ENCODE measurements at regions not wholly inside any gene's neighbourhood (a gene's known extent, or its start where the extent isn't known, plus 50 kb on each side); places are given as distances from the start of the nearest gene placed in this dataset.
"Not testable (repeated sequence)": the region's sequence is repeated elsewhere in the genome, so short reads cannot be mapped to it uniquely, and the experiment has no call there.

DNA sequence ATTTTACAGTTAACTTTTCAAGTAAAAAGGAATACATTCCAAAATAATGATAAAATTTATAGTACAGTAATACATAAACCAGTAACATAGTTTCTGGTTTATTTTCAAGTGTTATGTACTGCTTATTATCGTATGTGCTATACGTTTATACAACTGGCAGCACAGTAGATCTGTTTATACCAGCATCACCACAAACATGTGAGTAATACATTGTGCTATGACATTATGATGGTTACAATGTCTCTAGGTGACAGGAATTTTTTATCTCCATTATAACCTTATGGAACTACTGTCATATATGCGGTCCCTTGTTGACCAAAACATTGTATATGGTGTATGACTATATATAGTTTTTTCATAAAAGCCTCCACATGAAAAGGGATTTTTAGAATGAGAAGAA is 256.9 kb downstream of the ANKRD50 start:
- DNase-seq, result no peak

- DNase-seq, result no peak
Measured at GRCh38 chr4:124459196-124459940, 253.2 kb downstream of the ANKRD50 start.

DNA sequence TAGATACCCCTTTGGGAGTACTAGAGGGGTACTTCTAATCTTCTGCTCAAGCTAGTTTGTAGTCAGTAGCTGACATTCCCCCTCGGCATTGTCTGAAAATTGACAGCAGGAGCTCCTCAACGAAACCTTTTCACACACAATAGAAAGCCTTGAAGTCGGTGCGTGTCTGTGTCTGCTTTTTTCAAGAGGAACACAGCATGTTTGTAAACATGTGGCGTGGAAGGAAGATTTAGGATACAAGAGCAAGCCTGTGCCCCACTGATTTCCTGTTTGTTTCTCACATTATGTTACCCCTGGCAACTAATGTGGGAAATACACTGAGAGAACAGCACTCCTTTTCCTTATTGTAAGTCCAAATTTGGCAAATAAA is 252.6 kb downstream of the ANKRD50 start:
- no peak for DNase-seq

GRCh38 chr4:124461592-124461991 is 250.9 kb downstream of the ANKRD50 start:
- DNase-seq, result not testable (repeated sequence)

- no peak for DNase-seq
Measured at GRCh38 chr4:124462954-124463828, 249.3 kb downstream of the ANKRD50 start.

GRCh38 chr4:124464836-124465235 is 247.7 kb downstream of the ANKRD50 start:
- DNase-seq, result no peak

- no peak for DNase-seq
Measured at GRCh38 chr4:124468360-124468759, 244.2 kb downstream of the ANKRD50 start.

GRCh38 chr4:124469981-124470380 is 242.6 kb downstream of the ANKRD50 start:
- DNase-seq, result no peak

- no peak for DNase-seq
Measured at GRCh38 chr4:124478470-124478869, 234.1 kb downstream of the ANKRD50 start.

DNA sequence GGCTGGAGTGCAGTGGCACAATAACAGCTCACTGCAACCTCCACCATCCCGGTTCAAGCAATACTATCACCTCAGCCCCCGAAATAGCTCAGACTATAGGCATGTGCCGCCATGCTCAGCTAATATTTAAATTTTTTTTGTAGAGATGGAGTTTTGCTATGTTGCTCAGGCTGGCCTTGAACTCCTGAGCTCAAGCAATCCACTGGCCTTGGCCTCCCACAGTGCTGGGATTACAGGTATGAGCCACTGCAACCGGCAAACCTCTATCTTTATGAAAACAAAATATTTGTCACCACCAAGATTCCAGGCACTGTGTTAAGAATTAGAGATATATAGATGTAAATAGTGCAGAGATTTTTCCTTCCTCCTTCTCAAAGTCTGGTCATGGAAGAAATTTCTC is 232.5 kb downstream of the ANKRD50 start:
- no peak for DNase-seq

DNA sequence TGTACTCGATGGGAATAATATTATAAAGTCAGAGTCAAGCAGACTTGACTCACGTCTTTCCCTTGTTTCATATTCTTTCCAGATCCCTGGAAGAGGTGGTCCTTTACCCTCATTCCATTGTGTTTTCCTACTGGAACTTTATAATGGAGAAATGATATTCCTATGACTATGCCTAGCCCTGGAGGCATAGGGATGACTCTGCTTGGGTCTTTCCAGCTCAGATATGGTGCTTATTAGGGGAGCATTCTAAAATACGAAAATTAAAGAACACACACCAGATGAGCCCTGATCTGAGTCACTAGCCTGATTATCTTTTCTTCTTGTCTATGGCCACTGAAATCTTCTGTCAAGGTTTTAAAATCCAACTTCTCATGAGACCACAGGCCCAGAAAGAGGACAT is 231.4 kb downstream of the ANKRD50 start:
- no peak for DNase-seq

- DNase-seq, result no peak
Measured at GRCh38 chr4:124483048-124483906, 229.3 kb downstream of the ANKRD50 start.

DNA sequence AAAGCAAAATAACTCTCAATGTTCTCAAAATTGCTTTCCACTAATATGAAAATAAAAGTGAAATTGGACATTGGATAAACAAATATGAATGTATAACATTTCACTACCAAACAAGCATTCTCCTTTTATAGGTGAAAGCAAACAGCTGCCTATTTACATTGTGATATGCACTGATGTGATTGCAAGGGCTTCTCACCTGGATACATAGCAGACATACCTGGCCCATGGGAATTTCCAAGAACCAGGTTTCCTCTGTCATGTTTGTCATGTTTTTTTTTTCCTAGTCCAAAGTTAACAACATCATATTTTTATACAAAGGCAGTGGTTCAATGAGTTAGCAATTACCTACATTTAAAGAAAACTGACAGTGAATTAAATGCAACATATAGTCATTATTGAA is 228.5 kb downstream of the ANKRD50 start:
- DNase-seq, result no peak

GRCh38 chr4:124484940-124485339 is 227.6 kb downstream of the ANKRD50 start:
- DNase-seq, result no peak

DNA sequence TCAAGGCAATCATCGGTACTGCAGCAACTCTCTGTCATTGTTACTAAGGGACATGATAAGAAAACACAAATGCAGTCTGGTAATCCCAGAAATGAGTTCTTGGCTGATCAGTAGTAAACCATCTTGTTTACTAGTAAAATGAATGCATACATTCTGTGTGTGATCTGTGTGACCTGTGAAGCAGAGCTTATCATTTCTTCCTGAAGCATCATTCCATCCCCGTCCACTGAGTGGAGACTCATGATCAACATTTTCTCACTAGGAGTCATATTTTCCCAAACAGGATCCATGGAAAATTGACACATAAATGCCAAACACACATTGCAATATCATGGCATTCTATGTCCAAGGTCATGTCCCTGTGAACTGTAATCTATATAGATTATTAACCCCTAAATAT is 226.1 kb downstream of the ANKRD50 start:
- DNase-seq, result no peak

GRCh38 chr4:124487651-124488050 is 224.9 kb downstream of the ANKRD50 start:
- no peak for DNase-seq

GRCh38 chr4:124491361-124492145 is 221.0 kb downstream of the ANKRD50 start:
- no peak for DNase-seq

GRCh38 chr4:124499261-124499660 is 213.3 kb downstream of the ANKRD50 start:
- DNase-seq, result no peak

DNA sequence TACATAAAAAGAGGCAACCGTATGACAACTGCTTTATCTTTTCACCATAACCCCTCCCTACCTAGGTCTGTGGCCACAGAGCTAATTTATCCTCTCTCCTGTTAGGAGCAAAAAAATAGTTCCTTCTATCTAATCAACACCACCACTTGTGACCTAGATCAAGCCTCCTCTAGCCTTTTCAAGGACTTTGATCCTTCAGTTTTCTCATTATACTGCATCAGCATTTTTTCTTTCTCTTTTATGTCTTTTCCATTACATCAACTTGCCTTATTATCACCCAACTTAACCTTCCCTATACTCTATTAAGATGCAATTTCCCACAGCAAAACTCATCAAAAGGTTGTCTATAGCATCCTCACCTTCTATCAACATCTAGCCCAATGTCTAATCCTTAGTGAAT is 211.0 kb downstream of the ANKRD50 start:
- no peak for DNase-seq

- DNase-seq, result no peak
Measured at GRCh38 chr4:124504431-124504830, 208.1 kb downstream of the ANKRD50 start.

DNA sequence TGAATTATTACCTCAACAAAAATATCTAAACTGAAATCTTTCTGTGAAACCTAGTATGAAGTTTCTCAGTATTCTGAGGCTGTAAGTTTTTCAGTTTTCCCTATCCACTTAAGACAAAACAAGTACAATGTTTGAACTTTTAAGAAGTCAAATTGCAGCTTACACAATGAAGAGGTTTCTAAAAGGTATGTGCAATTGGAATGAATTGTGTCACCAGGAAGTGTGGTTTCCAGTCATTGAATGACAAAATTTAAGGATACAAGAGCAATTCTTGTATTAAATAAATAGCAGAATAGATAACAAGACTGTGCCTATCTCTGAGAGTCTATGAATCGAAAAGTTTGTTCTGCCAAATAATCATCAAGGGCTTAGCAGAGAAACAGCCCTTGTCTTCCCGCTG is 207.3 kb downstream of the ANKRD50 start:
- no peak for DNase-seq

DNA sequence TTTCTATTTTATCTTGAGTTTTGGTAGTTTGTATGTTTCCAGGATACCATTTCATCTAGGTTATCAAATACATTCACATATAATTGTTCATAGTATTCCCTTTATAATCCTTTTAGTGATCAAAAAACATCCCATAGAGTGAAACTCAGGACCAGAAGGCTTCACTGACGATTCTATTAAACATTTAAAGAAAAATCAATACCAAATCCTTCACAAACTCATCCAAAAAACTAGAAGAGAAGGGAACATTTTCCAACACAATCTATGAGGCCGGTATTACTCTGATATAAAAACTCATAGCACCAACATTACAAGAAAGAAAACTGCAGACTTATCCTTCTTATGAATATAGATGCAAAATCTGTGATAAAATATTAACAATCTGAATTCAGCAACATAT is 203.4 kb downstream of the ANKRD50 start:
- no peak for DNase-seq

DNA sequence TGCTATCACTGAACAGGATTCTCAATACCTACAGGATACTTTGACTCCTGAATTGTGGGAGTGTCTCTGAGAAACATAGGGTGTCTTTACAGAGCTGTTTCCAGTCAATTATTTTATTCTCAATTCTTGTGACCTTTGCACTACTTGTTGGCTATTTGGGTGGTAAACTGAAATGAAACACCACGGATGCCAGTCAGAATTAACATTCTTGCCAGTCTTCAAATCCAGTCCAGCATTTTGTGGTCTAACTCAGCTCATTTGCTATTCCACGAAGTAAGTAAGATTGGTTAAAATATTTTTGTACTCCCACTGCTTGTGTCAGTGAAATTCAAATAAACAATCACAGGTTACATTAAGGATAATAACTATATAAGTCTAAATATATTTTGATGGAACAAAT is 197.9 kb downstream of the ANKRD50 start:
- no peak for DNase-seq

Data from CD4-positive, alpha-beta T cell treated with Interleukin-12 subunit alpha and Interleukin-12 subunit beta, for 1 hour (primary cell).